ENCODE measurements at regions not wholly inside any gene's neighbourhood (a gene's known extent, or its start where the extent isn't known, plus 50 kb on each side); places are given as distances from the start of the nearest gene placed in this dataset.

DNA sequence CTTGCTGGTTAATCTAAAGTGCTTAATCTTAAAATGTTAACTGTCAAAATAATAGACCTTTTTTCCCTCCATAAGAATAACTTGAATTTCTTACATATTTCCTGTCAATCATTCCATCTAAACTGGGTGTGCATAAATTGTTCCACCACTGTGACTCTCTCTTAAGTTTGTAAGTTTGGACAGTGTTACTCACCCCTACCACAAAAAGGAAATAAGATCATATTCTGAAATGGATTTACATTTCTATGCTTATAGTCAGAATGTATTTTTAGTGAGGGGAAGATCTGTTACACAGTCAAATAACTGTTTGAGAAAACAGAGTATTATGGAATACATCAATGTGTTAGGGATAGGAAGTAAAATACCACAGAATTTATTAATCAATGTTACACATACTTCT, 109.6 kb upstream of the DPYD start:
- no peaks in the 10 kb centered on the region for H3K79me2 ChIP-seq (ENCODE audit: control insufficient read depth, insufficient read depth, low read length)
- H3K4me2 ChIP-seq (ENCODE audit: control insufficient read depth, insufficient read depth), result no peak overlapping the region
- H3K36me3 ChIP-seq (ENCODE audit: control insufficient read depth in 2 of 2, insufficient read depth in 2 of 2, low read length in 1 of 2), result no peaks in the 10 kb centered on the region
- SMC1A ChIA-PET (ENCODE audit: uncharacterized antibody, unreplicated experiment), result interaction anchor here (0.6 to 1.1 kb wide), 2 partner anchors 136 to 993 kb away, joined by 3 to 5 read pairs; no protein-coding TSS in a partner anchor
- intact Hi-C loops (cut with micrococcal nuclease; ENCODE audit: unreplicated experiment) (no loop called here), in situ Hi-C loops (cut with MboI) (no loop called here)
- H3K9me3 ChIP-seq (replicated peaks; ENCODE audit: control insufficient read depth, insufficient read depth, low read length), result no peaks in the 10 kb centered on the region
- H3K9ac ChIP-seq (ENCODE audit: control insufficient read depth, insufficient read depth, low read length), result no peak overlapping the region
- H3K4me1 ChIP-seq (ENCODE audit: control insufficient read depth, insufficient read depth, low read length), result no peaks in the 10 kb centered on the region
- H3K4me3 ChIP-seq, result no peak overlapping the region
- H3K27me3 ChIP-seq (replicated peaks in 1 of 2; ENCODE audit: control insufficient read depth in 2 of 2, insufficient read depth in 2 of 2, low read length in 1 of 2), result no peaks in the 10 kb centered on the region
- RAD21 ChIA-PET (ENCODE audit: unreplicated experiment), result no interaction called here
- H2AFZ ChIP-seq (ENCODE audit: control insufficient read depth, low read depth, low read length), result no peak overlapping the region
- BruUV-seq (replicated peaks), result no TSS peak
- TF ChIP-seq TBL1XR1 (IDR thresholded peaks at IDR 0.05; ENCODE audit: low read depth, low read length) (no peak), KAT2A (conservative IDR thresholded peaks at IDR 0.05; ENCODE audit: control insufficient read depth, low read depth, low read length) (no peak), JUND (IDR thresholded peaks at IDR 0.05; ENCODE audit: low read depth, low read length) (no peak)
- TF ChIP-seq, protein P1, sequence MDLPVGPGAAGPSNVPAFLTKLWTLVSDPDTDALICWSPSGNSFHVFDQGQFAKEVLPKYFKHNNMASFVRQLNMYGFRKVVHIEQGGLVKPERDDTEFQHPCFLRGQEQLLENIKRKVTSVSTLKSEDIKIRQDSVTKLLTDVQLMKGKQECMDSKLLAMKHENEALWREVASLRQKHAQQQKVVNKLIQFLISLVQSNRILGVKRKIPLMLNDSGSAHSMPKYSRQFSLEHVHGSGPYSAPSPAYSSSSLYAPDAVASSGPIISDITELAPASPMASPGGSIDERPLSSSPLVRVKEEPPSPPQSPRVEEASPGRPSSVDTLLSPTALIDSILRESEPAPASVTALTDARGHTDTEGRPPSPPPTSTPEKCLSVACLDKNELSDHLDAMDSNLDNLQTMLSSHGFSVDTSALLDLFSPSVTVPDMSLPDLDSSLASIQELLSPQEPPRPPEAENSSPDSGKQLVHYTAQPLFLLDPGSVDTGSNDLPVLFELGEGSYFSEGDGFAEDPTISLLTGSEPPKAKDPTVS (IDR thresholded peaks at IDR 0.05; ENCODE audit: low read depth, low read length), result no peak
- no peak overlapping the region for H3K27ac ChIP-seq (ENCODE audit: control insufficient read depth, insufficient read depth)
- POLR2A ChIA-PET, result interaction anchor here (0.6 kb wide), 1 partner anchor 802 kb away, joined by 3 read pairs; no protein-coding TSS in a partner anchor
- no peak for DNase-seq (ENCODE audit: low read depth, low spot score)
- no peak for ATAC-seq
- no peaks in the 10 kb centered on the region for H4K20me1 ChIP-seq (ENCODE audit: control insufficient read depth, insufficient read depth)
- CTCF ChIA-PET, result no interaction called here
- no peak for FAIRE-seq

DNA sequence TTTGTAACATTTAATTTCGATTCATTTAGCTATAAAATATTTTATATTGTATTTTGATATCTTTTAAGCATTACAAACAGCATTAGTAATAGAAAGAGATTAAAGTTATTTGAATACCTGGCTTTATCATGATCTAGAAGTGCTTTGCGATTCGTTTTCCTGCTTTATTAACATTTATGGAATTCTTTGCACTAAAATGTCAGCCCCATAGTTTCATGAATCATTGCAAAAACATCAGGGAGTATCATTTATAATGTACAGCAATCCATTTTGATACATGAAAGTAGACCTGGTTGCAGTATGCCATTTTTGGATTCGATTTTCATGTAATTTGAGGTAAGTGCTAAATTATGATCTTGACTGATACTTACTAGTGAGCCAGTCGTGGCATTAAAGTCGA, 108.0 kb upstream of the DPYD start:
- Histone ChIP-seq H3K79me2 (ENCODE audit: control insufficient read depth, insufficient read depth, low read length) (no peaks in the 10 kb centered on the region), H4K20me1 (ENCODE audit: control insufficient read depth, insufficient read depth) (no peaks in the 10 kb centered on the region), H3K27me3 (replicated peaks in 1 of 2; ENCODE audit: control insufficient read depth in 2 of 2, insufficient read depth in 2 of 2, low read length in 1 of 2) (no peaks in the 10 kb centered on the region), H3K9me3 (replicated peaks; ENCODE audit: control insufficient read depth, insufficient read depth, low read length) (no peaks in the 10 kb centered on the region), H3K4me2 (ENCODE audit: control insufficient read depth, insufficient read depth) (no peak overlapping the region), H3K27ac (ENCODE audit: control insufficient read depth, insufficient read depth) (no peak overlapping the region), H3K9ac (ENCODE audit: control insufficient read depth, insufficient read depth, low read length) (no peak overlapping the region), H3K4me3 (no peak overlapping the region), H3K4me1 (ENCODE audit: control insufficient read depth, insufficient read depth, low read length) (no peaks in the 10 kb centered on the region), H3K36me3 (ENCODE audit: control insufficient read depth in 2 of 2, insufficient read depth in 2 of 2, low read length in 1 of 2) (no peaks in the 10 kb centered on the region), H2AFZ (ENCODE audit: control insufficient read depth, low read depth, low read length) (no peak overlapping the region)
- ChIA-PET SMC1A (ENCODE audit: uncharacterized antibody, unreplicated experiment) (interaction anchor here (0.6 to 1.4 kb wide), 3 partner anchors 8 to 579 kb away, joined by 3 to 4 read pairs (median 3); no protein-coding TSS in a partner anchor), POLR2A (no interaction called here), RAD21 (ENCODE audit: unreplicated experiment) (interaction anchor here (1.0 kb wide), 1 partner anchor 111 kb away, joined by 3 read pairs; no protein-coding TSS in a partner anchor), CTCF (interaction anchor here (0.8 to 1.6 kb wide), 2 partner anchors 9 to 785 kb away, joined by 3 to 4 read pairs; no protein-coding TSS in a partner anchor)
- FAIRE-seq (no peak), DNase-seq (ENCODE audit: low read depth, low spot score) (no peak), ATAC-seq (no peak)
- in situ Hi-C loops (cut with MboI), result no loop called here
- intact Hi-C loops (cut with micrococcal nuclease; ENCODE audit: unreplicated experiment), result no loop called here
- TF ChIP-seq, protein P2, sequence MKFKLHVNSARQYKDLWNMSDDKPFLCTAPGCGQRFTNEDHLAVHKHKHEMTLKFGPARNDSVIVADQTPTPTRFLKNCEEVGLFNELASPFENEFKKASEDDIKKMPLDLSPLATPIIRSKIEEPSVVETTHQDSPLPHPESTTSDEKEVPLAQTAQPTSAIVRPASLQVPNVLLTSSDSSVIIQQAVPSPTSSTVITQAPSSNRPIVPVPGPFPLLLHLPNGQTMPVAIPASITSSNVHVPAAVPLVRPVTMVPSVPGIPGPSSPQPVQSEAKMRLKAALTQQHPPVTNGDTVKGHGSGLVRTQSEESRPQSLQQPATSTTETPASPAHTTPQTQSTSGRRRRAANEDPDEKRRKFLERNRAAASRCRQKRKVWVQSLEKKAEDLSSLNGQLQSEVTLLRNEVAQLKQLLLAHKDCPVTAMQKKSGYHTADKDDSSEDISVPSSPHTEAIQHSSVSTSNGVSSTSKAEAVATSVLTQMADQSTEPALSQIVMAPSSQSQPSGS (IDR thresholded peaks at IDR 0.05; ENCODE audit: low read length), result no peak
- no peak for TF ChIP-seq SMAD5 (IDR thresholded peaks at IDR 0.05; ENCODE audit: low read depth)
- no peak for TF ChIP-seq CREB1 (IDR thresholded peaks at IDR 0.05; ENCODE audit: low read depth)
- TF ChIP-seq ZBED1 (IDR thresholded peaks at IDR 0.05; ENCODE audit: borderline replicate concordance), result no peak
- TF ChIP-seq FOS (IDR thresholded peaks at IDR 0.05; ENCODE audit: borderline replicate concordance, extremely low read depth, insufficient read length), result no peak
- BruUV-seq (replicated peaks), result no TSS peak
- WGBS (ENCODE audit: insufficient coverage, insufficient replicate concordance, low lambda C conversion rate, missing lambda C conversion rate), result 16% methylated on average over 6 of the region's 6 CpGs

All from GM12878 (cell line).